ENCODE measurements at regions not wholly inside any gene's neighbourhood (a gene's known extent, or its start where the extent isn't known, plus 50 kb on each side); places are given as distances from the start of the nearest gene placed in this dataset.

- FAIRE-seq, result no peak
- Histone ChIP-seq H3K9me3 (ENCODE audit: control insufficient read depth in 2 of 2, insufficient read depth in 1 of 2, low read depth in 1 of 2, low read length in 1 of 2) (no peaks in the 10 kb centered on the region), H3K4me3 (ENCODE audit: low read depth in 1 of 3, low read length in 3 of 3) (peak overlapping the region in 1 of 3 donors; percentile 26), H3K36me3 (ENCODE audit: control insufficient read depth in 3 of 3, insufficient read depth in 2 of 3, low read depth in 1 of 3, low read length in 3 of 3) (no peaks in the 10 kb centered on the region), H3K27ac (ENCODE audit: low read depth in 1 of 3, low read length in 2 of 3) (peak overlapping the region in 1 of 3 donors; percentile 55), H3K4me1 (ENCODE audit: control insufficient read depth in 3 of 3, insufficient read depth in 2 of 3, low read depth in 1 of 3, low read length in 2 of 3) (peaks cover 0 to 31% (median 4%) of the 10 kb centered on the region in 3 donors), H3K27me3 (ENCODE audit: control insufficient read depth in 3 of 3, insufficient read depth in 3 of 3, low read length in 3 of 3) (no peaks in the 10 kb centered on the region)
- WGBS, 3 donors, result 15 to 34% (median 28%) methylated on average over 40 to 42 of the region's 42 CpGs
- DNase-seq, result peak in 1 of 2 donors; percentile 65
Observed at GRCh38 chr6:41442800-41443501, 103.2 kb upstream of the FOXP4 start.

GRCh38 chr6:41443616-41444525 lies 102.3 kb upstream of the FOXP4 start:
- DNase-seq (peak in 1 of 2 donors; percentile 37), FAIRE-seq (no peak)
- H3K4me1 ChIP-seq (ENCODE audit: control insufficient read depth in 3 of 3, insufficient read depth in 2 of 3, low read depth in 1 of 3, low read length in 2 of 3), result peaks cover 0 to 40% (median 4%) of the 10 kb centered on the region in 3 donors
- no peak overlapping the region for H3K4me3 ChIP-seq (ENCODE audit: low read depth in 1 of 3, low read length in 3 of 3)
- 50 to 59% (median 58%) methylated on average over 15 of the region's 15 CpGs for WGBS, 3 donors
- no peaks in the 10 kb centered on the region for H3K9me3 ChIP-seq (ENCODE audit: control insufficient read depth in 2 of 2, insufficient read depth in 1 of 2, low read depth in 1 of 2, low read length in 1 of 2)
- no peaks in the 10 kb centered on the region for H3K36me3 ChIP-seq (ENCODE audit: control insufficient read depth in 3 of 3, insufficient read depth in 2 of 3, low read depth in 1 of 3, low read length in 3 of 3)
- H3K27ac ChIP-seq (ENCODE audit: low read depth in 1 of 3, low read length in 2 of 3), result peak overlapping the region in 1 of 3 donors; percentile 60
- no peaks in the 10 kb centered on the region for H3K27me3 ChIP-seq (ENCODE audit: control insufficient read depth in 3 of 3, insufficient read depth in 3 of 3, low read length in 3 of 3)

- H3K9me3 ChIP-seq (ENCODE audit: control insufficient read depth in 2 of 2, insufficient read depth in 1 of 2, low read depth in 1 of 2, low read length in 1 of 2), result no peaks in the 10 kb centered on the region
- no peak overlapping the region for H3K27ac ChIP-seq (ENCODE audit: low read depth in 1 of 3, low read length in 2 of 3)
- H3K4me1 ChIP-seq (ENCODE audit: control insufficient read depth in 3 of 3, insufficient read depth in 2 of 3, low read depth in 1 of 3, low read length in 2 of 3), result peaks cover 2 to 54% (median 4%) of the 10 kb centered on the region in 3 donors
- H3K27me3 ChIP-seq (ENCODE audit: control insufficient read depth in 3 of 3, insufficient read depth in 3 of 3, low read length in 3 of 3), result no peaks in the 10 kb centered on the region
- FAIRE-seq (no peak), DNase-seq (no peak)
- no peak overlapping the region for H3K4me3 ChIP-seq (ENCODE audit: low read depth in 1 of 3, low read length in 3 of 3)
- H3K36me3 ChIP-seq (ENCODE audit: control insufficient read depth in 3 of 3, insufficient read depth in 2 of 3, low read depth in 1 of 3, low read length in 3 of 3), result no peaks in the 10 kb centered on the region
- 59 to 63% (median 61%) methylated on average over 11 of the region's 11 CpGs for WGBS, 3 donors
Observed at GRCh38 chr6:41445261-41445660, 100.9 kb upstream of the FOXP4 start.

- Histone ChIP-seq H3K36me3 (ENCODE audit: control insufficient read depth in 3 of 3, insufficient read depth in 2 of 3, low read depth in 1 of 3, low read length in 3 of 3) (no peaks in the 10 kb centered on the region), H3K27me3 (ENCODE audit: control insufficient read depth in 3 of 3, insufficient read depth in 3 of 3, low read length in 3 of 3) (no peaks in the 10 kb centered on the region), H3K4me1 (ENCODE audit: control insufficient read depth in 3 of 3, insufficient read depth in 2 of 3, low read depth in 1 of 3, low read length in 2 of 3) (peaks cover 4 to 63% (median 4%) of the 10 kb centered on the region in 3 donors), H3K9me3 (ENCODE audit: control insufficient read depth in 2 of 2, insufficient read depth in 1 of 2, low read depth in 1 of 2, low read length in 1 of 2) (no peaks in the 10 kb centered on the region), H3K4me3 (ENCODE audit: low read depth in 1 of 3, low read length in 3 of 3) (no peak overlapping the region), H3K27ac (ENCODE audit: low read depth in 1 of 3, low read length in 2 of 3) (no peak overlapping the region)
- DNase-seq (no peak), FAIRE-seq (no peak)
- WGBS, 3 donors, result 83 to 87% (median 85%) methylated on average over 4 of the region's 4 CpGs
Observed at GRCh38 chr6:41446132-41446531, 100.0 kb upstream of the FOXP4 start.

- DNase-seq (no peak), FAIRE-seq (no peak)
- Histone ChIP-seq H3K4me1 (ENCODE audit: control insufficient read depth in 3 of 3, insufficient read depth in 2 of 3, low read depth in 1 of 3, low read length in 2 of 3) (peaks cover 4 to 70% (median 4%) of the 10 kb centered on the region in 3 donors), H3K27ac (ENCODE audit: low read depth in 1 of 3, low read length in 2 of 3) (no peak overlapping the region), H3K27me3 (ENCODE audit: control insufficient read depth in 3 of 3, insufficient read depth in 3 of 3, low read length in 3 of 3) (no peaks in the 10 kb centered on the region), H3K36me3 (ENCODE audit: control insufficient read depth in 3 of 3, insufficient read depth in 2 of 3, low read depth in 1 of 3, low read length in 3 of 3) (no peaks in the 10 kb centered on the region), H3K4me3 (ENCODE audit: low read depth in 1 of 3, low read length in 3 of 3) (no peak overlapping the region), H3K9me3 (ENCODE audit: control insufficient read depth in 2 of 2, insufficient read depth in 1 of 2, low read depth in 1 of 2, low read length in 1 of 2) (no peaks in the 10 kb centered on the region)
- 88 to 92% (median 89%) methylated on average over 8 of the region's 8 CpGs for WGBS, 3 donors
Observed at GRCh38 chr6:41446907-41447545, 99.2 kb upstream of the FOXP4 start.

GRCh38 chr6:41448256-41448655 lies 97.9 kb upstream of the FOXP4 start:
- Histone ChIP-seq H3K9me3 (ENCODE audit: control insufficient read depth in 2 of 2, insufficient read depth in 1 of 2, low read depth in 1 of 2, low read length in 1 of 2) (no peaks in the 10 kb centered on the region), H3K4me3 (ENCODE audit: low read depth in 1 of 3, low read length in 3 of 3) (no peak overlapping the region), H3K27ac (ENCODE audit: low read depth in 1 of 3, low read length in 2 of 3) (peak overlapping the region in 1 of 3 donors; percentile 84), H3K36me3 (ENCODE audit: control insufficient read depth in 3 of 3, insufficient read depth in 2 of 3, low read depth in 1 of 3, low read length in 3 of 3) (no peaks in the 10 kb centered on the region), H3K4me1 (ENCODE audit: control insufficient read depth in 3 of 3, insufficient read depth in 2 of 3, low read depth in 1 of 3, low read length in 2 of 3) (peaks cover 0 to 67% (median 4%) of the 10 kb centered on the region in 3 donors), H3K27me3 (ENCODE audit: control insufficient read depth in 3 of 3, insufficient read depth in 3 of 3, low read length in 3 of 3) (no peaks in the 10 kb centered on the region)
- FAIRE-seq, result no peak
- 94 to 97% (median 97%) methylated on average over 1 of the region's 1 CpG for WGBS, 3 donors
- no peak for DNase-seq

GRCh38 chr6:41449399-41450245 lies 96.6 kb upstream of the FOXP4 start:
- FAIRE-seq, result no peak
- H3K27ac ChIP-seq (ENCODE audit: low read depth in 1 of 3, low read length in 2 of 3), result peak overlapping the region; percentile 52 to 84 (median 68)
- no peaks in the 10 kb centered on the region for H3K9me3 ChIP-seq (ENCODE audit: control insufficient read depth in 2 of 2, insufficient read depth in 1 of 2, low read depth in 1 of 2, low read length in 1 of 2)
- DNase-seq, result peak; percentile 98
- H3K27me3 ChIP-seq (ENCODE audit: control insufficient read depth in 3 of 3, insufficient read depth in 3 of 3, low read length in 3 of 3), result no peaks in the 10 kb centered on the region
- H3K4me3 ChIP-seq (ENCODE audit: low read depth in 1 of 3, low read length in 3 of 3), result no peak overlapping the region
- WGBS, 3 donors, result 10 to 39% (median 23%) methylated on average over 8 of the region's 8 CpGs
- no peaks in the 10 kb centered on the region for H3K36me3 ChIP-seq (ENCODE audit: control insufficient read depth in 3 of 3, insufficient read depth in 2 of 3, low read depth in 1 of 3, low read length in 3 of 3)
- H3K4me1 ChIP-seq (ENCODE audit: control insufficient read depth in 3 of 3, insufficient read depth in 2 of 3, low read depth in 1 of 3, low read length in 2 of 3), result peaks cover 0 to 56% (median 4%) of the 10 kb centered on the region in 3 donors
